MM.1S (cell line): ENCODE measurements at regions not wholly inside any gene's neighbourhood (a gene's known extent, or its start where the extent isn't known, plus 50 kb on each side); places are given as distances from the start of the nearest gene placed in this dataset.
"Not testable (repeated sequence)": the region's sequence is repeated elsewhere in the genome, so short reads cannot be mapped to it uniquely, and the experiment has no call there.

Experiments used
- DNase-seq: peaks from one replicate; pipeline ENCODE4 v3.0.0-alpha.2; 2015
- H2AFZ ChIP-seq: fragments of 300-600 bp; sonication (generic); 2 replicates; pipeline ENCODE4 v1.6.0; 2016; ENCODE audit warnings: antibody characterized with exemption, low read length
- H3F3A ChIP-seq: fragments of 300-600 bp; sonication (generic); 2 replicates; pipeline ENCODE4 v1.6.1; 2016; ENCODE audit warnings: mild to moderate bottlenecking, antibody characterized with exemption, low read length, moderate library complexity, mixed read lengths; ENCODE audit not compliant: insufficient read depth
- H3K27ac ChIP-seq: fragments of 300-600 bp; sonication (generic); 2 replicates; pipeline ENCODE4 v1.5.1; 2016; ENCODE audit warnings: mild to moderate bottlenecking, low read length
- H3K27me3 ChIP-seq: fragments of 300-600 bp; sonication (generic); replicated peaks from 2 replicates; pipeline ENCODE4 v1.6.0; 2016; ENCODE audit warnings: low read length; ENCODE audit not compliant: insufficient read depth
- H3K36me3 ChIP-seq: fragments of 300-600 bp; sonication (generic); replicated peaks from 2 replicates; pipeline ENCODE4 v1.6.1; 2016; ENCODE audit warnings: mild to moderate bottlenecking, low read length, mixed read lengths; ENCODE audit not compliant: insufficient read depth
- H3K4me1 ChIP-seq: fragments of 300-600 bp; sonication (generic); 2 replicates; pipeline ENCODE4 v1.6.1; 2016; ENCODE audit warnings: low read length, mixed read lengths
- H3K4me2 ChIP-seq: fragments of 300-600 bp; sonication (generic); 2 replicates; pipeline ENCODE4 v1.6.0; 2016; ENCODE audit warnings: low read depth, low read length
- H3K4me3 ChIP-seq: fragments of 300-600 bp; sonication (generic); 2 replicates; pipeline ENCODE4 v1.5.1; 2016; ENCODE audit warnings: low read length, mixed read lengths
- H3K79me2 ChIP-seq: fragments of 300-600 bp; sonication (generic); 2 replicates; pipeline ENCODE4 v1.6.1; 2016; ENCODE audit warnings: mixed run types, low read length, mixed read lengths
- H3K9ac ChIP-seq: fragments of 300-600 bp; sonication (generic); 2 replicates; pipeline ENCODE4 v1.6.1; 2016; ENCODE audit warnings: low read length, mixed read lengths
- H3K9me2 ChIP-seq: fragments of 300-600 bp; sonication (generic); replicated peaks from 2 replicates; pipeline ENCODE4 v1.6.1; 2016; ENCODE audit warnings: mild to moderate bottlenecking, low read length, mixed read lengths; ENCODE audit not compliant: insufficient read depth
- H3K9me3 ChIP-seq: fragments of 300-600 bp; sonication (generic); replicated peaks from 2 replicates; pipeline ENCODE4 v1.6.1; 2016; ENCODE audit warnings: mild to moderate bottlenecking, low read length, mixed read lengths; ENCODE audit not compliant: insufficient read depth
- H4K20me1 ChIP-seq: fragments of 300-600 bp; sonication (generic); 2 replicates; pipeline ENCODE4 v1.6.1; 2016; ENCODE audit warnings: mild to moderate bottlenecking, low read length, moderate library complexity, mixed read lengths; ENCODE audit not compliant: insufficient read depth

GRCh38 chr1:148228846-148229245 lies 76.8 kb upstream of the NBPF11 start:
- H3K4me2 ChIP-seq, H2AFZ ChIP-seq, H3K4me3 ChIP-seq, H3K36me3 ChIP-seq, H3K27ac ChIP-seq, H3K9me3 ChIP-seq, H3K9me2 ChIP-seq, H3K27me3 ChIP-seq, H3K4me1 ChIP-seq, H3F3A ChIP-seq, H4K20me1 ChIP-seq, DNase-seq, H3K79me2 ChIP-seq, H3K9ac ChIP-seq: not testable (repeated sequence)

- not testable (repeated sequence) for DNase-seq, H3K79me2 ChIP-seq
Measured at GRCh38 chr1:148222399-148223159, 70.5 kb upstream of the NBPF11 start.

GRCh38 chr1:148221593-148221992 lies 69.5 kb upstream of the NBPF11 start:
- not testable (repeated sequence) for H3K4me3 ChIP-seq, H4K20me1 ChIP-seq, H3K9me3 ChIP-seq, H3K9ac ChIP-seq, H3K9me2 ChIP-seq, H3K36me3 ChIP-seq, H3K79me2 ChIP-seq, H3K4me2 ChIP-seq, H3K27ac ChIP-seq, DNase-seq, H3K4me1 ChIP-seq, H3F3A ChIP-seq, H2AFZ ChIP-seq, H3K27me3 ChIP-seq

More at GRCh38 chr1:148222399-148223159, 70.5 kb upstream of the NBPF11 start:
- H3K4me1 ChIP-seq, H3K4me3 ChIP-seq, H3F3A ChIP-seq, H2AFZ ChIP-seq, H3K9me3 ChIP-seq, H3K27me3 ChIP-seq, H3K27ac ChIP-seq, H3K9ac ChIP-seq, H3K4me2 ChIP-seq, H3K9me2 ChIP-seq, H4K20me1 ChIP-seq, H3K36me3 ChIP-seq: not testable (repeated sequence)

GRCh38 chr1:148219229-148219628 lies 67.1 kb upstream of the NBPF11 start:
- H3K4me1 ChIP-seq, H3K79me2 ChIP-seq, H3K27me3 ChIP-seq, H3F3A ChIP-seq, H3K36me3 ChIP-seq, DNase-seq, H3K4me3 ChIP-seq, H3K4me2 ChIP-seq, H4K20me1 ChIP-seq, H3K9me3 ChIP-seq, H2AFZ ChIP-seq, H3K9me2 ChIP-seq, H3K27ac ChIP-seq, H3K9ac ChIP-seq: not testable (repeated sequence)

- H3K27me3 ChIP-seq, H3K9me3 ChIP-seq, H3K4me2 ChIP-seq, H3K9me2 ChIP-seq, H3F3A ChIP-seq, H3K27ac ChIP-seq, H3K79me2 ChIP-seq, H3K9ac ChIP-seq, H4K20me1 ChIP-seq, H3K4me3 ChIP-seq, H2AFZ ChIP-seq, DNase-seq, H3K36me3 ChIP-seq, H3K4me1 ChIP-seq: not testable (repeated sequence)
Measured at GRCh38 chr1:148211191-148211590, 59.1 kb upstream of the NBPF11 start.

GRCh38 chr1:148210624-148211023 lies 58.5 kb upstream of the NBPF11 start:
- H3K79me2 ChIP-seq, H3K4me1 ChIP-seq, H3K27ac ChIP-seq, H2AFZ ChIP-seq, H3K27me3 ChIP-seq, H3K4me2 ChIP-seq, H4K20me1 ChIP-seq, H3K9me2 ChIP-seq, H3F3A ChIP-seq, H3K36me3 ChIP-seq, DNase-seq, H3K9me3 ChIP-seq, H3K4me3 ChIP-seq, H3K9ac ChIP-seq: not testable (repeated sequence)

- H3K9ac ChIP-seq, H4K20me1 ChIP-seq, H3K9me3 ChIP-seq, H3K4me1 ChIP-seq, H3K9me2 ChIP-seq, H3K36me3 ChIP-seq, H3K4me3 ChIP-seq, DNase-seq, H2AFZ ChIP-seq, H3F3A ChIP-seq, H3K4me2 ChIP-seq, H3K27ac ChIP-seq, H3K27me3 ChIP-seq, H3K79me2 ChIP-seq: not testable (repeated sequence)
Measured at GRCh38 chr1:148210166-148210565, 58.1 kb upstream of the NBPF11 start.

- not testable (repeated sequence) for H3K36me3 ChIP-seq, H3K27me3 ChIP-seq, H3K4me3 ChIP-seq, H2AFZ ChIP-seq, H4K20me1 ChIP-seq, H3K27ac ChIP-seq, H3K9ac ChIP-seq, H3K79me2 ChIP-seq, H3K9me2 ChIP-seq, H3K9me3 ChIP-seq, H3F3A ChIP-seq, H3K4me1 ChIP-seq, DNase-seq, H3K4me2 ChIP-seq
Measured at GRCh38 chr1:148202013-148202412, 49.9 kb upstream of the NBPF11 start.
